PC-3 (cell line): ENCODE measurements at regions not wholly inside any gene's neighbourhood (a gene's known extent, or its start where the extent isn't known, plus 50 kb on each side); places are given as distances from the start of the nearest gene placed in this dataset.

Experiments used
- EZH2 ChIP-seq: fragments of 300-600 bp; sonication (generic); IDR thresholded peaks from one replicate; pipeline ENCODE4 v1.6.1; 2017; ENCODE audit warnings: antibody characterized with exemption, mild to moderate bottlenecking, low read length; ENCODE audit not compliant: unreplicated experiment
- EZH2phosphoT487 ChIP-seq: fragments of 300-600 bp; sonication (generic); IDR thresholded peaks from 2 replicates; pipeline ENCODE4 v1.6.1; 2018; ENCODE audit warnings: mild to moderate bottlenecking, antibody characterized with exemption, low read length, borderline replicate concordance
- TF ChIP-seq, protein P1 (sequence below): fragments of 300-600 bp; sonication (generic); conservative IDR thresholded peaks from 2 replicates; pipeline ENCODE4 v1.5.1; 2017; ENCODE audit warnings: antibody characterized with exemption, low read depth, mild to moderate bottlenecking, low read length

DNA sequence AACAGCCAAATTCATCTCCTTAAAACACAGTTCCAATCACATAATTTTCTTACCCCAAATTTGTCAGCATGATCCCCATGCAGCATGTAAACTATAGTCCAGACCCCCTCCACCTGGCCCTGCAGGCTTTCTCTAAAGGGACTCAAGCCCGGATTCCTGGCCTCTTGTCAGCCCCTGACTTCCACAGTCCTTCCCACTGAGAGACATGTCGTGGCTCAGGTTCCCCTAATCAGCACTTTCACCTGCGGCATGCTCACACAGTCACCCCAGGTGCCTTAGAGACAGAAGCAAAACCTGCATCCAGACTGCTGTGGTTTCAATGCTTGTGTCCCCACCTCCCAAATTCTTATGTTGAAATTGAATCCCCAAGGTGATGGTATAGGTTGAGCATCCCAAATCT is 372.7 kb upstream of the ATP10A start:
- TF ChIP-seq EZH2 (no peak), EZH2phosphoT487 (no peak)
- TF ChIP-seq, protein P1, sequence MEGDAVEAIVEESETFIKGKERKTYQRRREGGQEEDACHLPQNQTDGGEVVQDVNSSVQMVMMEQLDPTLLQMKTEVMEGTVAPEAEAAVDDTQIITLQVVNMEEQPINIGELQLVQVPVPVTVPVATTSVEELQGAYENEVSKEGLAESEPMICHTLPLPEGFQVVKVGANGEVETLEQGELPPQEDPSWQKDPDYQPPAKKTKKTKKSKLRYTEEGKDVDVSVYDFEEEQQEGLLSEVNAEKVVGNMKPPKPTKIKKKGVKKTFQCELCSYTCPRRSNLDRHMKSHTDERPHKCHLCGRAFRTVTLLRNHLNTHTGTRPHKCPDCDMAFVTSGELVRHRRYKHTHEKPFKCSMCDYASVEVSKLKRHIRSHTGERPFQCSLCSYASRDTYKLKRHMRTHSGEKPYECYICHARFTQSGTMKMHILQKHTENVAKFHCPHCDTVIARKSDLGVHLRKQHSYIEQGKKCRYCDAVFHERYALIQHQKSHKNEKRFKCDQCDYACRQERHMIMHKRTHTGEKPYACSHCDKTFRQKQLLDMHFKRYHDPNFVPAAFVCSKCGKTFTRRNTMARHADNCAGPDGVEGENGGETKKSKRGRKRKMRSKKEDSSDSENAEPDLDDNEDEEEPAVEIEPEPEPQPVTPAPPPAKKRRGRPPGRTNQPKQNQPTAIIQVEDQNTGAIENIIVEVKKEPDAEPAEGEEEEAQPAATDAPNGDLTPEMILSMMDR = no peak
